ENCODE measurements at regions not wholly inside any gene's neighbourhood (a gene's known extent, or its start where the extent isn't known, plus 50 kb on each side); places are given as distances from the start of the nearest gene placed in this dataset.

DNA sequence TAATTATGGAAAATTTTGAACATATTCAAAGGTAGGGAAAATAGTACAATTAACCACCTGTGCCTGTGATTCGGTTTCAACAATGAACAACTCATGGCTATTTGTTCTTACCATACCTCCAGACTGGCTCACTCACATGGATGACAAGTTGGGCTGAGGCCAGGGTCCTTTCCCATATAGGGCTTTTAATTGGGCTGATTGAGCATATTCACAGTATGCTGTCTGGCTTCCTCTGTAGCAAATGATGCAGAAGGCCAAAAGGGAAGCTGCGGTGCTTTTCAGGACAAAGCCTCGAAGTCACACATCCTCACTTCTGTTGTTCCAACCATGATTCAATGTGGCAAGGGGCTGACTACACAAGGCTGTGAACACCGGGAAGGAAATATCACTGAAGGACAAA, 297.5 kb upstream of the SLC16A7 start:
- TF ChIP-seq, protein P1, sequence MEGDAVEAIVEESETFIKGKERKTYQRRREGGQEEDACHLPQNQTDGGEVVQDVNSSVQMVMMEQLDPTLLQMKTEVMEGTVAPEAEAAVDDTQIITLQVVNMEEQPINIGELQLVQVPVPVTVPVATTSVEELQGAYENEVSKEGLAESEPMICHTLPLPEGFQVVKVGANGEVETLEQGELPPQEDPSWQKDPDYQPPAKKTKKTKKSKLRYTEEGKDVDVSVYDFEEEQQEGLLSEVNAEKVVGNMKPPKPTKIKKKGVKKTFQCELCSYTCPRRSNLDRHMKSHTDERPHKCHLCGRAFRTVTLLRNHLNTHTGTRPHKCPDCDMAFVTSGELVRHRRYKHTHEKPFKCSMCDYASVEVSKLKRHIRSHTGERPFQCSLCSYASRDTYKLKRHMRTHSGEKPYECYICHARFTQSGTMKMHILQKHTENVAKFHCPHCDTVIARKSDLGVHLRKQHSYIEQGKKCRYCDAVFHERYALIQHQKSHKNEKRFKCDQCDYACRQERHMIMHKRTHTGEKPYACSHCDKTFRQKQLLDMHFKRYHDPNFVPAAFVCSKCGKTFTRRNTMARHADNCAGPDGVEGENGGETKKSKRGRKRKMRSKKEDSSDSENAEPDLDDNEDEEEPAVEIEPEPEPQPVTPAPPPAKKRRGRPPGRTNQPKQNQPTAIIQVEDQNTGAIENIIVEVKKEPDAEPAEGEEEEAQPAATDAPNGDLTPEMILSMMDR (IDR thresholded peaks at IDR 0.05) = no peak
- TF ChIP-seq EZH2 (IDR thresholded peaks at IDR 0.05; ENCODE audit: borderline replicate concordance, insufficient read depth, low read depth, low read length, poor library complexity, severe bottlenecking) = no peak

All from B cell (primary cell).